ENCODE measurements at regions not wholly inside any gene's neighbourhood (a gene's known extent, or its start where the extent isn't known, plus 50 kb on each side); places are given as distances from the start of the nearest gene placed in this dataset.

DNA sequence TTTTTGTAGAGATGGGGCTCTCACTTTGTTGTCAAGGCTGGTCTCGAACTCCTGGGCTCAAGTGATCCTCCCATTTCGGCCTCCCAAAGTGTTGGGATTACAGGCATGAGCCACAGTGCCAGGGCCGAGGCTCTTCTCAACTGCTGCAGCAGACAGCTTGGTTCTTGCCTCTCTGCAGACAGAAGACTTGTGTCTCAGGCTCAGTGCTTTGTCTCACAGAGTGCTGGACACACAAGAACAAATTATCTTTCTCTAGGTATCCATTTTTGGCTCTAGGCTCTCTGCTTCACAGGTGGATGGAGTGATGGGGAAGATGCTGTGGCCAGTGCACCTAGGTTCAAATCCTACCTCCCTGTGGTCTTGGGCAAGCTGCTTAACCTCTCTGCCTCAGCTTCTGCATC lies 80.8 kb upstream of the RNU2-1 start:
- Histone ChIP-seq H3K27me3 (ENCODE audit: insufficient read depth, low read length) (no peaks in the 10 kb centered on the region), H3K79me2 (ENCODE audit: control insufficient read depth, insufficient read depth, low read length, poor library complexity) (no peaks in the 10 kb centered on the region), H4K8ac (ENCODE audit: low read depth, low read length) (no peak overlapping the region), H3K36me3 (ENCODE audit: control insufficient read depth in 1 of 2, insufficient read depth in 2 of 2, low read length in 2 of 2) (no peaks in the 10 kb centered on the region), H3K23ac (ENCODE audit: low read length) (no peak overlapping the region), H3K4ac (ENCODE audit: low read depth, low read length) (no peak overlapping the region), H3K9me3 (ENCODE audit: insufficient read depth, low read depth, low read length) (peaks cover 8% of the 10 kb centered on the region), H3K4me3 (ENCODE audit: low read depth, low read length) (no peak overlapping the region), H3K27ac (ENCODE audit: low read depth, low read length) (no peak overlapping the region), H3K14ac (ENCODE audit: low read length) (no peak overlapping the region), H3K18ac (ENCODE audit: low read length) (no peak overlapping the region), H3K4me1 (ENCODE audit: control insufficient read depth in 1 of 2, insufficient read depth in 2 of 2, low read length in 2 of 2) (peaks cover 0 to 3% of the 10 kb centered on the region in 2 experiments), H2BK5ac (ENCODE audit: low read depth, low read length, poor library complexity) (no peak overlapping the region), H4K91ac (ENCODE audit: low read depth, low read length) (no peak overlapping the region), H3K4me2 (ENCODE audit: low read length) (no peak overlapping the region), H3K9ac (ENCODE audit: low read length) (no peak overlapping the region), H4K12ac (ENCODE audit: low read depth, low read length) (no peak overlapping the region), H2BK12ac (ENCODE audit: low read length) (no peak overlapping the region), H2AK5ac (ENCODE audit: low read length) (no peak overlapping the region), H2AFZ (ENCODE audit: insufficient read depth, low read length, poor library complexity) (no peak overlapping the region), H2BK120ac (ENCODE audit: insufficient read depth, low read length, poor library complexity) (no peak overlapping the region), H3K79me1 (ENCODE audit: low read length) (no peaks in the 10 kb centered on the region)
- no CpG with 5 or more reads among the region's 3 CpGs for WGBS (ENCODE audit: extremely low coverage, insufficient coverage, insufficient read length)
- peak in 1 of 2 donors; percentile 1 for DNase-seq

DNA sequence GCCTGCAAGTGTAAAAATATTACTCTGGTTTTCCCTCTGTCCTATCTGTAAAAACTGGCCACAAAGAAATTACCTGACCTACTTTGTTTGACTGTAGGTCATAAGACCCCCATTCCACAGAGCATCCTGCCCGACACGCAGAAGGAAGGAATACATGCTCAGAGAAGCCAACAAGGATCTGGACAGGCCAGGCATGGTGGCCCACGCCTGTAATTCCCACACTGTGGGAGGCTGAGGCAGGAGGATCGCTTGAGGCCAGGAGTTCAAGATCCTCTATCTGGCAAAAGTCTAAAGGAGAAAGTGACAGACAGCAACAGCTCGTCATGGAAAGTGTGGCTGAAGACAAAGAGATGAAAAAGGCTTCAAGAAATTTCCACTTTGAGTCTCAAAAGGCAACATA lies 78.2 kb upstream of the RNU2-1 start:
- H4K91ac ChIP-seq (ENCODE audit: low read depth, low read length), result no peak overlapping the region
- WGBS (ENCODE audit: extremely low coverage, insufficient coverage, insufficient read length), result no CpG with 5 or more reads among the region's 5 CpGs

DNA sequence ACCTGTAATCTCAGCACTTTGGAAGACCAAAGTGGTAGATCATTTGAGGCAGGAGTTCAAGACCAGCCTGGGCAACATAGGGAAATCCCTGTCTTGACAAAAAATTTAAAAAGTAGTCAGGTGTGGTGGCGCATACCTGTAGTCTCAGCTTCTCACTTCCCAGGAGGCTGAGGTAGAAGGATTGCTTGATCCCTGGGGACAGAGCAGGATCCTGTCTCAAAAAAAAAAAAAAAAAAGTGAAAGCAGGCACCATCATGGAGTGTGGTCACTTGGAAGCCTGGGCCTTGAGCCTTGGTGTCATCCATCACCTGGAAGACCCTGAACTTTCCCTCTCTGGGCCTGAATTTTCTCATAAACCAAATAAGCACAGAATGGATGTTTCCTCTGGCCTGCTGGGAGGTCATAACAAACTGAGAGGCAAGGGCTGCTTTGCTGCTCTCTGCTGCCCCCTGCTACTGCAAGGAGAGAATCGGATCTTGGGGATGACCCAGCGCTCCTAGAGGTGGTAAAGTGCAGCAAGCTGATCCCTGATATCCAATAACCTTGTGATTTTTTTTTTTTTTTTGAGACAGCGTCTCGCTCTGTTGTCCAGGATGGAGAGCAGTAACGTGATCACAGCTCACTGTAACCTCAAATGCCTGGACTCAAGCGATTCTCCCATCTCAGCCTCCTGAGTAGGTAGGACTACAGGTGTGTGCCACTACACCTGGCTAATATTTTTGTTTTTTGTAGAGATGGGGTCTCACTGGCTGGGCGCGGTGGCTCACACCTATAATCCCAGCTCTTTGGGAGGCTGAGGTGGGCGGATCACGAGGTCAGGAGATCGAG lies 75.9 kb upstream of the RNU2-1 start:
- peak in 1 of 2 donors; percentile 18 for DNase-seq
- Histone ChIP-seq H3K14ac (ENCODE audit: low read length) (no peak overlapping the region), H2BK12ac (ENCODE audit: low read length) (no peak overlapping the region), H3K9ac (ENCODE audit: low read length) (no peak overlapping the region), H3K23ac (ENCODE audit: low read length) (no peak overlapping the region), H2BK120ac (ENCODE audit: insufficient read depth, low read length, poor library complexity) (no peak overlapping the region), H3K79me1 (ENCODE audit: low read length) (no peaks in the 10 kb centered on the region), H3K27me3 (ENCODE audit: insufficient read depth, low read length) (no peaks in the 10 kb centered on the region), H3K4me3 (ENCODE audit: low read depth, low read length) (no peak overlapping the region), H3K4me1 (ENCODE audit: control insufficient read depth in 1 of 2, insufficient read depth in 2 of 2, low read length in 2 of 2) (no peaks in the 10 kb centered on the region), H3K9me3 (ENCODE audit: insufficient read depth, low read depth, low read length) (no peaks in the 10 kb centered on the region), H3K4me2 (ENCODE audit: low read length) (no peak overlapping the region), H3K4ac (ENCODE audit: low read depth, low read length) (no peak overlapping the region), H4K8ac (ENCODE audit: low read depth, low read length) (no peak overlapping the region), H3K79me2 (ENCODE audit: control insufficient read depth, insufficient read depth, low read length, poor library complexity) (no peaks in the 10 kb centered on the region), H3K36me3 (ENCODE audit: control insufficient read depth in 1 of 2, insufficient read depth in 2 of 2, low read length in 2 of 2) (no peaks in the 10 kb centered on the region), H4K91ac (ENCODE audit: low read depth, low read length) (no peak overlapping the region), H3K27ac (ENCODE audit: low read depth, low read length) (no peak overlapping the region), H2AK5ac (ENCODE audit: low read length) (no peak overlapping the region), H2BK5ac (ENCODE audit: low read depth, low read length, poor library complexity) (no peak overlapping the region), H4K12ac (ENCODE audit: low read depth, low read length) (no peak overlapping the region), H2AFZ (ENCODE audit: insufficient read depth, low read length, poor library complexity) (no peak overlapping the region), H3K18ac (ENCODE audit: low read length) (no peak overlapping the region)
- no CpG with 5 or more reads among the region's 12 CpGs for WGBS (ENCODE audit: extremely low coverage, insufficient coverage, insufficient read length)

More for the DNA sequence above, 78.2 kb upstream of the RNU2-1 start:
- DNase-seq, result no peak
- no peak overlapping the region for H3K4ac ChIP-seq (ENCODE audit: low read depth, low read length)
- H3K23ac ChIP-seq (ENCODE audit: low read length), result no peak overlapping the region
- H4K8ac ChIP-seq (ENCODE audit: low read depth, low read length), result no peak overlapping the region
- no peak overlapping the region for H3K27ac ChIP-seq (ENCODE audit: low read depth, low read length)
- peaks cover 0 to 3% of the 10 kb centered on the region in 2 experiments for H3K4me1 ChIP-seq (ENCODE audit: control insufficient read depth in 1 of 2, insufficient read depth in 2 of 2, low read length in 2 of 2)
- H3K79me1 ChIP-seq (ENCODE audit: low read length), result no peaks in the 10 kb centered on the region
- no peaks in the 10 kb centered on the region for H3K9me3 ChIP-seq (ENCODE audit: insufficient read depth, low read depth, low read length)
- H2AFZ ChIP-seq (ENCODE audit: insufficient read depth, low read length, poor library complexity), result no peak overlapping the region
- no peaks in the 10 kb centered on the region for H3K79me2 ChIP-seq (ENCODE audit: control insufficient read depth, insufficient read depth, low read length, poor library complexity)
- H2BK5ac ChIP-seq (ENCODE audit: low read depth, low read length, poor library complexity), result no peak overlapping the region
- no peak overlapping the region for H3K18ac ChIP-seq (ENCODE audit: low read length)
- H3K4me3 ChIP-seq (ENCODE audit: low read depth, low read length), result no peak overlapping the region
- H4K12ac ChIP-seq (ENCODE audit: low read depth, low read length), result no peak overlapping the region
- H2AK5ac ChIP-seq (ENCODE audit: low read length), result no peak overlapping the region
- H3K27me3 ChIP-seq (ENCODE audit: insufficient read depth, low read length), result no peaks in the 10 kb centered on the region
- no peaks in the 10 kb centered on the region for H3K36me3 ChIP-seq (ENCODE audit: control insufficient read depth in 1 of 2, insufficient read depth in 2 of 2, low read length in 2 of 2)
- no peak overlapping the region for H3K14ac ChIP-seq (ENCODE audit: low read length)
- no peak overlapping the region for H3K4me2 ChIP-seq (ENCODE audit: low read length)
- H2BK12ac ChIP-seq (ENCODE audit: low read length), result no peak overlapping the region
- no peak overlapping the region for H2BK120ac ChIP-seq (ENCODE audit: insufficient read depth, low read length, poor library complexity)
- H3K9ac ChIP-seq (ENCODE audit: low read length), result no peak overlapping the region

DNA sequence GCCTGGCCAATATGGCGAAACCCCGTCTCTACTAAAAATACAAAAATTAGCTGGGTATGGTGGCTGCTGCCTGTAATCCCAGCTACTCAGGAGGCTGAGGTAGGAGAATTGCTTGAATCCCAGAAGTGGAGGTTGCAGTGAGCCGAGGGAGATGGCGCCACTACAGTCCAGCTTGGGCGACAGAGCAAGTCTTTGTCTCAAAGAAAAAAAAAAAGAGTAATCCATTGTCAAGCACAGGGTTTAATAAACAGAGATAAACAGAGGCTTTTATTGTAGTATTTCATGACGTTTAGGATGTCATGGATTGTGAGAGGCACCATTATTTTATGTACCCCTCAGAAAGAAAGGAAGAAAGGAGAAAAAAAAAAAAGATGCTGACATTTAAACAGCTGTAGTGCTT lies 75.2 kb upstream of the RNU2-1 start:
- H2AK5ac ChIP-seq (ENCODE audit: low read length), result no peak overlapping the region
- H2AFZ ChIP-seq (ENCODE audit: insufficient read depth, low read length, poor library complexity), result no peak overlapping the region
- H2BK12ac ChIP-seq (ENCODE audit: low read length), result no peak overlapping the region
- no peak overlapping the region for H4K12ac ChIP-seq (ENCODE audit: low read depth, low read length)
- no peak overlapping the region for H3K4ac ChIP-seq (ENCODE audit: low read depth, low read length)
- no peaks in the 10 kb centered on the region for H3K79me1 ChIP-seq (ENCODE audit: low read length)
- no peak overlapping the region for H3K23ac ChIP-seq (ENCODE audit: low read length)
- no peaks in the 10 kb centered on the region for H3K79me2 ChIP-seq (ENCODE audit: control insufficient read depth, insufficient read depth, low read length, poor library complexity)
- H2BK120ac ChIP-seq (ENCODE audit: insufficient read depth, low read length, poor library complexity), result no peak overlapping the region
- H3K4me2 ChIP-seq (ENCODE audit: low read length), result no peak overlapping the region
- H2BK5ac ChIP-seq (ENCODE audit: low read depth, low read length, poor library complexity), result no peak overlapping the region
- H3K18ac ChIP-seq (ENCODE audit: low read length), result no peak overlapping the region
- no peak overlapping the region for H4K91ac ChIP-seq (ENCODE audit: low read depth, low read length)
- H3K9me3 ChIP-seq (ENCODE audit: insufficient read depth, low read depth, low read length), result no peaks in the 10 kb centered on the region
- H3K4me1 ChIP-seq (ENCODE audit: control insufficient read depth in 1 of 2, insufficient read depth in 2 of 2, low read length in 2 of 2), result no peaks in the 10 kb centered on the region
- no peak overlapping the region for H4K8ac ChIP-seq (ENCODE audit: low read depth, low read length)
- no peaks in the 10 kb centered on the region for H3K36me3 ChIP-seq (ENCODE audit: control insufficient read depth in 1 of 2, insufficient read depth in 2 of 2, low read length in 2 of 2)
- DNase-seq, result no peak
- H3K27ac ChIP-seq (ENCODE audit: low read depth, low read length), result no peak overlapping the region
- H3K9ac ChIP-seq (ENCODE audit: low read length), result no peak overlapping the region
- H3K14ac ChIP-seq (ENCODE audit: low read length), result no peak overlapping the region
- H3K4me3 ChIP-seq (ENCODE audit: low read depth, low read length), result no peak overlapping the region
- H3K27me3 ChIP-seq (ENCODE audit: insufficient read depth, low read length), result no peaks in the 10 kb centered on the region
- WGBS (ENCODE audit: extremely low coverage, insufficient coverage, insufficient read length), result no CpG with 5 or more reads among the region's 6 CpGs
